Calu3 (cell line): ENCODE measurements at regions not wholly inside any gene's neighbourhood (a gene's known extent, or its start where the extent isn't known, plus 50 kb on each side); places are given as distances from the start of the nearest gene placed in this dataset.

Source experiments
- BruUV-seq: library from RNA; stranded (reverse); fragments of 400-500 nt; replicated peaks from 2 replicates; lab custom pipeline; 2021; lab: Mats Ljungman, UMichigan
- CTCF ChIA-PET: fragments of 300-600 bp; sonication (Branson Sonifier 250); formaldehyde crosslinking; loops from one replicate; lab custom pipeline; 2022; ENCODE audit warnings: antibody characterized with exemption; lab: Charles Lee
- DNase-seq: peaks from one replicate; pipeline ENCODE4 v3.0.0; 2022
- H3K27ac Mint-ChIP-seq: one replicate; pipeline ENCODE4 v1.8.0; 2022; ENCODE audit warnings: mixed read lengths; ENCODE audit not compliant: unreplicated experiment
- H3K27me3 Mint-ChIP-seq: one replicate; pipeline ENCODE4 v1.8.0; 2022; ENCODE audit warnings: mixed read lengths; ENCODE audit not compliant: unreplicated experiment
- H3K36me3 Mint-ChIP-seq: one replicate; pipeline ENCODE4 v1.8.0; 2022; ENCODE audit warnings: mild to moderate bottlenecking, moderate library complexity, mixed read lengths; ENCODE audit not compliant: insufficient read depth, unreplicated experiment
- H3K4me1 Mint-ChIP-seq: one replicate; pipeline ENCODE4 v1.8.0; 2022; ENCODE audit warnings: mild to moderate bottlenecking, low read depth, mixed read lengths; ENCODE audit not compliant: unreplicated experiment
- H3K4me3 Mint-ChIP-seq: one replicate; pipeline ENCODE4 v1.8.0; 2022; ENCODE audit warnings: mild to moderate bottlenecking, low read depth, moderate library complexity, mixed read lengths; ENCODE audit not compliant: unreplicated experiment
- H3K9me3 Mint-ChIP-seq: one replicate; pipeline ENCODE4 v1.8.0; 2022; ENCODE audit warnings: low read depth, mixed read lengths; ENCODE audit not compliant: unreplicated experiment
- intact Hi-C: fragments of 100-400 bp; cut with micrococcal nuclease; formaldehyde crosslinking; loops from one replicate; pipeline ENCODE4 v1.10.0; 2022; ENCODE audit not compliant: unreplicated experiment
- TF ChIP-seq, protein P1 (sequence below): fragments of 200-600 bp; IDR thresholded peaks from one replicate; pipeline ENCODE4 v1.8.0; 2022; ENCODE audit warnings: antibody characterized with exemption; ENCODE audit not compliant: unreplicated experiment

DNA sequence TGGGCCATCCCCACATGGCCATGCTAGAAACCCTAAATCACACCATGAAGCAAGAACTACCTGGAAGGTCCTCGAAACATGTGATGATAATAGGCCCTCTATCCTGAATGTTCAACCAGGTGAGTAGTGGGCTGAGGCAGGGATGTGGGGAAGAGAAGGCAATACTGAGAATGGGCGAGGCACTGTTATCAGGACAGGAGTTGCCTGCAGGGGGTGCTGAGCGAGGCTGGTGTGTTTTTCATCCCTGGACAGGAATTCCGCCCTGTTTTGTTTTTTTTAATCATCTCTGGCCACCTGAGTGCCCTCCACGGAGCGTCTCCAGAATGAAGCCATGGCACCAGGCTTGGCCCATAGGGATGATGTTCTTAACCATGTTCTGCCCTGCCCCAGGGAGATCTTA, 103.0 kb upstream of the SOX11 start:
- no peaks in the 10 kb centered on the region for H3K27me3 Mint-ChIP-seq
- no peaks in the 10 kb centered on the region for H3K36me3 Mint-ChIP-seq
- intact Hi-C loops = no loop called here
- H3K4me3 Mint-ChIP-seq = no peak overlapping the region
- no peak overlapping the region for H3K27ac Mint-ChIP-seq
- peaks cover 18% of the 10 kb centered on the region for H3K9me3 Mint-ChIP-seq
- CTCF ChIA-PET = no interaction called here
- H3K4me1 Mint-ChIP-seq = no peaks in the 10 kb centered on the region
- no peak for DNase-seq
- no TSS peak for BruUV-seq
- TF ChIP-seq, protein P1, sequence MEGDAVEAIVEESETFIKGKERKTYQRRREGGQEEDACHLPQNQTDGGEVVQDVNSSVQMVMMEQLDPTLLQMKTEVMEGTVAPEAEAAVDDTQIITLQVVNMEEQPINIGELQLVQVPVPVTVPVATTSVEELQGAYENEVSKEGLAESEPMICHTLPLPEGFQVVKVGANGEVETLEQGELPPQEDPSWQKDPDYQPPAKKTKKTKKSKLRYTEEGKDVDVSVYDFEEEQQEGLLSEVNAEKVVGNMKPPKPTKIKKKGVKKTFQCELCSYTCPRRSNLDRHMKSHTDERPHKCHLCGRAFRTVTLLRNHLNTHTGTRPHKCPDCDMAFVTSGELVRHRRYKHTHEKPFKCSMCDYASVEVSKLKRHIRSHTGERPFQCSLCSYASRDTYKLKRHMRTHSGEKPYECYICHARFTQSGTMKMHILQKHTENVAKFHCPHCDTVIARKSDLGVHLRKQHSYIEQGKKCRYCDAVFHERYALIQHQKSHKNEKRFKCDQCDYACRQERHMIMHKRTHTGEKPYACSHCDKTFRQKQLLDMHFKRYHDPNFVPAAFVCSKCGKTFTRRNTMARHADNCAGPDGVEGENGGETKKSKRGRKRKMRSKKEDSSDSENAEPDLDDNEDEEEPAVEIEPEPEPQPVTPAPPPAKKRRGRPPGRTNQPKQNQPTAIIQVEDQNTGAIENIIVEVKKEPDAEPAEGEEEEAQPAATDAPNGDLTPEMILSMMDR = no peak

DNA sequence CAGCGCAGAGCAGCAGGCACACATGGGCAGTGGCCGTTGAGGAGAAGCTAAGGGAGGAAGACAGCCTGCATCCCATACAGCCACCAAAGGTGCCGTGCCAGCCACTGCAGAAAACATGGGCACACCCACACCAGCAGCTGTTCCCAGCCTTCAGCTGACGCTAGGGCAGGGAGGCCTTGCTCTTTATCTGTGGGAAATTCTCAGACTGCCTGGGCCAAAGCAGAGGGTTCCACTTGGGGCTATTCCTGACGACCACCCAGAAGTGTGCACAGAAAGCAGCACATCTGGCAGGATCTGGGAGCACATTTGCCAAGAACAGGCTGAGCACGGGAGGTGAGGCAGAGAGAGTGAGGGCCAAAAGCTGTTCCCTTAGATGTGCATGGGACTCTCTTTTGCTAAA, 101.3 kb upstream of the SOX11 start:
- TF ChIP-seq, protein P1 = no peak
- Mint-ChIP-seq H3K27ac (no peak overlapping the region), H3K4me1 (no peaks in the 10 kb centered on the region), H3K36me3 (no peaks in the 10 kb centered on the region), H3K4me3 (no peak overlapping the region), H3K9me3 (peaks cover 26% of the 10 kb centered on the region), H3K27me3 (no peaks in the 10 kb centered on the region)
- no TSS peak for BruUV-seq
- intact Hi-C loops = no loop called here
- CTCF ChIA-PET = no interaction called here
- no peak for DNase-seq

DNA sequence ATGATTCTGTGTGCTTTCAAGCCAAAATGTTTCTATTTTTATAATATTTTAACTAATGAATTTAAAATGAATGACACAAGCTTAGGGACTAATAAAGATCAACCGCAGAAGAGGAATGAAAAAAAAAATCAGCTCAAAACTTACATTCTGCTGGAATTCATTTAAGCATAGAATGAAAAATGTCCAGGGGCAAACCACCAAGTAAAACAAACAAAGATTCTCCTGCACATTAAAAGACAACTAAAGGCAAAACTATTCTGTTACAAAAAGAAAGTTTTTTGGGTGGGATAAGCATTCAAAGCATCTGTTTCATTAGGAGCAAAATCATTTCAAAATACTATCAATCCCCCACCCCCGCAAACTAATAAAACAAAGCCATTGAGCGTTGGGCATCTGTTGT, 99.3 kb upstream of the SOX11 start:
- CTCF ChIA-PET = no interaction called here
- Mint-ChIP-seq H3K4me1 (no peaks in the 10 kb centered on the region), H3K27me3 (no peaks in the 10 kb centered on the region), H3K9me3 (peaks cover 18% of the 10 kb centered on the region), H3K36me3 (no peaks in the 10 kb centered on the region), H3K4me3 (no peak overlapping the region), H3K27ac (no peak overlapping the region)
- no peak for DNase-seq
- TF ChIP-seq, protein P1 = no peak
- intact Hi-C loops = no loop called here
- BruUV-seq = no TSS peak

DNA sequence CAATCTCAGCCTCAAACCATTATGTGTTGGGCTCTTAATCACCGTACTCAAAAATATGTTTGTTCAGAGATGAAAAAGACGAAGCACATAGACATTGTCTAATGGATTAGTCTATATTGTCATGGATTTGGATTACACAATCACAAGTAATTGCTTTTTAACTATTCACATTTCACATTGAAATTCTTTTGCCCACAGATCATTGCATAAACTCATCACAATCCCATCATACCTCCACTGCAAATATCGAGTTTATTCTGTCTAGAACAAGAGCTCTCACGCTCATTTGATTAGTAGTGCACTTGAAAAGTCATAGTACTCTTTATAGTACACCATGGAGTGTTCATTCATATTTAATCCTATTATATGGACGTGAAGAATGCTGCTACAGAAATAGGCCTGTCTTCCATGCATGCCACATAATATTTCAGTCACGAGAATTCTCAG, 97.9 kb upstream of the SOX11 start:
- Mint-ChIP-seq H3K36me3 (no peaks in the 10 kb centered on the region), H3K9me3 (peaks cover 23% of the 10 kb centered on the region), H3K4me1 (no peaks in the 10 kb centered on the region), H3K27me3 (no peaks in the 10 kb centered on the region), H3K27ac (no peak overlapping the region), H3K4me3 (no peak overlapping the region)
- CTCF ChIA-PET = interaction anchor here (0.5 kb wide), 1 partner anchor 111 kb away, joined by 5 read pairs; no protein-coding TSS in a partner anchor
- BruUV-seq = no TSS peak
- intact Hi-C loops = no loop called here
- no peak for DNase-seq
- TF ChIP-seq, protein P1 = no peak
